H1 (cell line): ENCODE measurements at regions not wholly inside any gene's neighbourhood (a gene's known extent, or its start where the extent isn't known, plus 50 kb on each side); places are given as distances from the start of the nearest gene placed in this dataset.
A peak's percentile ranks its signal among the peaks of the same experiment; 100 is the strongest.

Experiments
- CTCF ChIA-PET: fragments of 300-600 bp; sonication (Branson Sonifier 250); formaldehyde crosslinking; loops from one replicate; lab custom pipeline; 2021; ENCODE audit not compliant: partially characterized antibody; lab: Charles Lee
- POLR2A ChIA-PET: fragments of 300-600 bp; sonication (Branson Sonifier 250); formaldehyde crosslinking; loops from one replicate; lab custom pipeline; 2021; ENCODE audit warnings: inconsistent platforms; ENCODE audit not compliant: partially characterized antibody; lab: Charles Lee
- DNase-seq, 2 experiments: peaks; one replicate each; pipeline versions ENCODE4 v3.0.0 to v3.0.0-alpha.2; 2010 to 2022; ENCODE audit warnings: low spot score in 2 of 2, low read depth in 1 of 2, mixed read lengths in 1 of 2
- FAIRE-seq: peaks from 2 replicates; lab custom pipeline; 2011; peaks lifted over from hg19 to GRCh38; lab: Jason Lieb, UNC
- H2AFZ ChIP-seq: 2 replicates; pipeline ENCODE4 v1.8.1; 2012; ENCODE audit warnings: low read length, inconsistent platforms
- H2AK5ac ChIP-seq: 2 replicates; pipeline ENCODE4 v1.6.1; 2013; ENCODE audit warnings: low read depth, low read length
- H2BK120ac ChIP-seq: replicated peaks from 2 replicates; pipeline ENCODE3; 2013; ENCODE audit warnings: low read depth, low read length, inconsistent platforms
- H2BK12ac ChIP-seq: 2 replicates; pipeline ENCODE4 v1.6.1; 2013; ENCODE audit warnings: low read depth, low read length
- H2BK15ac ChIP-seq: 2 replicates; pipeline ENCODE4 v1.6.1; 2013; ENCODE audit warnings: low read length
- H2BK20ac ChIP-seq: 2 replicates; pipeline ENCODE4 v1.6.1; 2013; ENCODE audit warnings: low read length
- H2BK5ac ChIP-seq: 2 replicates; pipeline ENCODE4 v1.6.1; 2013; ENCODE audit warnings: low read depth, low read length
- H3K14ac ChIP-seq: 2 replicates; pipeline ENCODE4 v1.6.1; 2013; ENCODE audit warnings: inconsistent platforms; ENCODE audit not compliant: insufficient read length
- H3K18ac ChIP-seq: 2 replicates; pipeline ENCODE4 v1.6.1; 2013; ENCODE audit warnings: low read length; ENCODE audit errors: extremely low read depth
- H3K23ac ChIP-seq: 2 replicates; pipeline ENCODE4 v1.6.1; 2013; ENCODE audit warnings: inconsistent platforms; ENCODE audit not compliant: insufficient read length
- H3K23me2 ChIP-seq: 2 replicates; pipeline ENCODE4 v1.6.1; 2013; ENCODE audit warnings: low read depth, low read length
- H3K27ac ChIP-seq: 2 replicates; pipeline ENCODE4 v1.6.1; 2011; ENCODE audit warnings: low read depth, low read length, inconsistent platforms
- H3K27me3 ChIP-seq, 4 experiments: replicated peaks in 1 of 4; 1 replicate in 1 of 4; 2 replicates in 3 of 4; pipeline versions ENCODE4 v1.6.1 to v1.8.1; 2011 to 2013; ENCODE audit warnings: low read length in 3 of 4, mild to moderate bottlenecking in 3 of 4, inconsistent platforms in 2 of 4, mixed read lengths in 2 of 4, moderate library complexity in 1 of 4; ENCODE audit not compliant: control insufficient read depth in 3 of 4, insufficient read depth in 3 of 4; ENCODE audit errors: extremely low read depth in 1 of 4
- H3K36me3 ChIP-seq, 4 experiments: 2 replicates each; pipeline versions ENCODE4 v1.6.1 to v1.8.1; 2011 to 2013; ENCODE audit warnings: mild to moderate bottlenecking in 4 of 4, low read length in 3 of 4, moderate library complexity in 2 of 4, control low read depth in 1 of 4, inconsistent platforms in 1 of 4; ENCODE audit not compliant: insufficient read depth in 4 of 4, control insufficient read depth in 2 of 4
- H3K4ac ChIP-seq: replicated peaks from 2 replicates; pipeline ENCODE3; 2013; ENCODE audit warnings: low read length, low read depth, mixed read lengths, inconsistent platforms; ENCODE audit not compliant: insufficient read length
- H3K4me1 ChIP-seq, 4 experiments: replicated peaks in 1 of 4; 1 replicate in 1 of 4; 2 replicates in 3 of 4; pipeline versions ENCODE4 v1.6.1 to v1.8.1; 2011 to 2013; ENCODE audit warnings: low read length in 3 of 4, inconsistent platforms in 2 of 4, mixed read lengths in 1 of 4; ENCODE audit not compliant: insufficient read depth in 4 of 4, control insufficient read depth in 3 of 4
- H3K4me2 ChIP-seq, 2 experiments: 2 replicates each; pipeline versions ENCODE4 v1.6.1 to v1.8.1; 2011 to 2013; ENCODE audit warnings: low read depth in 2 of 2, low read length in 2 of 2, control low read depth in 1 of 2, inconsistent platforms in 1 of 2, mild to moderate bottlenecking in 1 of 2; ENCODE audit not compliant: insufficient read depth in 1 of 2
- H3K4me3 ChIP-seq, 4 experiments: fragments of 200-600, 300-600 bp in 1 of 4; sonication (generic), shearing (Covaris generic), sonication (Bioruptor Twin) in 1 of 4; 2 replicates each; pipeline versions ENCODE4 v1.5.1 to v1.8.1; 2011 to 2016; ENCODE audit warnings: low read length in 4 of 4, low read depth in 3 of 4, control low read depth in 2 of 4, inconsistent platforms in 2 of 4, mild to moderate bottlenecking in 2 of 4, mixed read lengths in 1 of 4, moderate library complexity in 1 of 4; ENCODE audit not compliant: insufficient read depth in 2 of 4; ENCODE audit errors: extremely low read depth in 1 of 4
- H3K56ac ChIP-seq: replicated peaks from 2 replicates; pipeline ENCODE3; 2013; ENCODE audit warnings: low read depth, mild to moderate bottlenecking, mixed read lengths, low read length, inconsistent platforms; ENCODE audit not compliant: insufficient read length
- H3K79me1 ChIP-seq: 2 replicates; pipeline ENCODE4 v1.6.1; 2013; ENCODE audit warnings: low read depth, low read length, control low read depth
- H3K79me2 ChIP-seq, 2 experiments: 2 replicates each; pipeline versions ENCODE4 v1.6.1 to v1.8.1; 2012 to 2013; ENCODE audit warnings: low read length in 2 of 2, mild to moderate bottlenecking in 2 of 2, inconsistent platforms in 1 of 2; ENCODE audit not compliant: insufficient read depth in 2 of 2, control insufficient read depth in 1 of 2
- H3K9ac ChIP-seq, 4 experiments: replicated peaks in 1 of 4; 1 replicate in 1 of 4; 2 replicates in 3 of 4; pipeline versions ENCODE4 v1.6.1 to v1.8.1; 2011 to 2013; ENCODE audit warnings: low read depth in 3 of 4, low read length in 3 of 4, control low read depth in 2 of 4, mild to moderate bottlenecking in 2 of 4, moderate library complexity in 2 of 4, inconsistent platforms in 1 of 4; ENCODE audit errors: extremely low read depth in 1 of 4
- H3K9me3 ChIP-seq, 2 experiments: 2 replicates each; pipeline versions ENCODE4 v1.6.1 to v1.8.1; 2012 to 2013; ENCODE audit warnings: mild to moderate bottlenecking in 2 of 2, moderate library complexity in 2 of 2, control low read depth in 1 of 2, inconsistent platforms in 1 of 2, low read depth in 1 of 2, low read length in 1 of 2, mixed read lengths in 1 of 2; ENCODE audit not compliant: insufficient read depth in 2 of 2
- H4K20me1 ChIP-seq, 2 experiments: replicated peaks in 1 of 2; 2 replicates each; pipeline versions ENCODE3 to v1.8.1; 2011 to 2013; ENCODE audit warnings: inconsistent platforms in 2 of 2, low read length in 2 of 2, mild to moderate bottlenecking in 1 of 2; ENCODE audit not compliant: insufficient read depth in 2 of 2, control insufficient read depth in 1 of 2
- H4K5ac ChIP-seq: 2 replicates; pipeline ENCODE4 v1.6.1; 2013; ENCODE audit warnings: low read length, low read depth, mixed read lengths, inconsistent platforms; ENCODE audit not compliant: insufficient read length
- H4K8ac ChIP-seq: 2 replicates; pipeline ENCODE4 v1.8.0; 2013; ENCODE audit warnings: mild to moderate bottlenecking, moderate library complexity, low read length, inconsistent platforms; ENCODE audit not compliant: insufficient read depth; ENCODE audit errors: extremely low read depth
- H4K91ac ChIP-seq: replicated peaks from 2 replicates; pipeline ENCODE3; 2013; ENCODE audit warnings: low read length, mixed read lengths, inconsistent platforms; ENCODE audit not compliant: insufficient read length
- CTBP2 ChIP-seq: IDR thresholded peaks from 2 replicates; pipeline ENCODE4 v1.7.0; 2011; ENCODE audit warnings: borderline replicate concordance, mild to moderate bottlenecking, moderate library complexity, mixed read lengths, low read length; ENCODE audit not compliant: insufficient read depth, insufficient read length
- EP300 ChIP-seq, 2 experiments: IDR thresholded peaks; 1 replicate in 1 of 2; 2 replicates in 1 of 2; pipeline ENCODE4 v1.6.1; 2011 to 2012; ENCODE audit warnings: low read depth in 2 of 2, low read length in 2 of 2, mild to moderate bottlenecking in 2 of 2, borderline replicate concordance in 1 of 2, inconsistent platforms in 1 of 2, moderate library complexity in 1 of 2
- JUN ChIP-seq: IDR thresholded peaks from 2 replicates; pipeline ENCODE4 v1.6.1; 2011; ENCODE audit warnings: low read depth, mild to moderate bottlenecking, improper control_type of control experiment, low read length
- RAD21 ChIP-seq, 2 experiments: IDR thresholded peaks in 1 of 2; conservative IDR thresholded peaks in 1 of 2; 2 replicates each; pipeline ENCODE4 v1.6.1; 2011; ENCODE audit warnings: low read depth in 2 of 2, low read length in 2 of 2, improper control_type of control experiment in 1 of 2, inconsistent platforms in 1 of 2, mild to moderate bottlenecking in 1 of 2, moderate library complexity in 1 of 2
- RBBP5 ChIP-seq: IDR thresholded peaks from 2 replicates; pipeline ENCODE4 v1.7.1; 2012; ENCODE audit warnings: low read depth, mild to moderate bottlenecking, inconsistent platforms, low read length, moderate library complexity, borderline replicate concordance
- SP2 ChIP-seq: IDR thresholded peaks from 2 replicates; pipeline ENCODE4 v1.6.1; 2012; ENCODE audit warnings: mild to moderate bottlenecking, low read length, inconsistent platforms
- SP4 ChIP-seq: IDR thresholded peaks from 2 replicates; pipeline ENCODE4 v1.6.1; 2012; ENCODE audit warnings: low read length, inconsistent platforms
- SRF ChIP-seq: IDR thresholded peaks from 2 replicates; pipeline ENCODE4 v1.6.1; 2011; ENCODE audit warnings: mild to moderate bottlenecking, low read depth, low read length, moderate library complexity
- SUZ12 ChIP-seq: fragments of 200-600 bp; sonication (generic); IDR thresholded peaks from 2 replicates; pipeline ENCODE4 v1.6.1; 2012; ENCODE audit warnings: mild to moderate bottlenecking, inconsistent platforms, low read length, moderate library complexity, mixed read lengths
- TAF1 ChIP-seq: IDR thresholded peaks from 2 replicates; pipeline ENCODE4 v1.6.1; 2011; ENCODE audit warnings: mild to moderate bottlenecking, low read depth, low read length
- TBP ChIP-seq: IDR thresholded peaks from 2 replicates; pipeline ENCODE4 v1.6.1; 2011; ENCODE audit warnings: low read depth, low read length, improper control_type of control experiment
- TEAD4 ChIP-seq: IDR thresholded peaks from 2 replicates; pipeline ENCODE4 v1.6.1; 2012; ENCODE audit warnings: low read depth, low read length, inconsistent platforms, mixed read lengths
- WGBS, 2 experiments: shearing (Covaris generic) in 1 of 2; methylation state at CpG; one replicate each; pipeline versions ENCODE4 v1.1.6 to v1.1.7; 2013 to 2015; ENCODE audit warnings: low lambda C conversion rate in 2 of 2, mixed read lengths in 2 of 2, inconsistent platforms in 1 of 2, low coverage in 1 of 2, missing lambda C conversion rate in 1 of 2; ENCODE audit not compliant: insufficient replicate concordance in 2 of 2, insufficient coverage in 1 of 2, insufficient read length in 1 of 2; ENCODE audit errors: extremely low coverage in 1 of 2, missing lambda C conversion rate in 1 of 2; 5-methylcytosine and 5-hydroxymethylcytosine counted together

- H3K9ac ChIP-seq: no peak overlapping the region
- ChIA-PET CTCF (interaction anchor here (0.6 to 13.7 kb wide), 49 partner anchors 9 to 296 kb away, joined by 3 to 192 read pairs (median 4); no protein-coding TSS in a partner anchor), POLR2A (no interaction called here)
- no peaks in the 10 kb centered on the region for H3K36me3 ChIP-seq
- H2AFZ ChIP-seq: peak overlapping the region; percentile 85
- 34% methylated on average over 7 of the region's 8 CpGs; no CpG with 5 or more reads in 1 of the 2 experiments for WGBS, 2 experiments
- no peak overlapping the region for H4K5ac ChIP-seq
- no peaks in the 10 kb centered on the region for H3K23me2 ChIP-seq
- no peak overlapping the region for H2BK5ac ChIP-seq
- H2BK120ac ChIP-seq: no peak overlapping the region
- no peak overlapping the region for H3K4me3 ChIP-seq
- no peak overlapping the region for H2BK12ac ChIP-seq
- no peak overlapping the region for H4K91ac ChIP-seq
- no peaks in the 10 kb centered on the region for H3K27me3 ChIP-seq
- H3K14ac ChIP-seq: no peak overlapping the region
- no peak overlapping the region for H2BK20ac ChIP-seq
- H2AK5ac ChIP-seq: no peak overlapping the region
- H3K27ac ChIP-seq: peak overlapping the region; percentile 62
- H4K8ac ChIP-seq: no peak overlapping the region
- no peaks in the 10 kb centered on the region for H4K20me1 ChIP-seq
- DNase-seq (peak; percentile 51 to 71), FAIRE-seq (peak; percentile 99)
- no peak overlapping the region for H3K56ac ChIP-seq
- H3K79me2 ChIP-seq: no peaks in the 10 kb centered on the region
- peaks cover 6 to 21% (median 13%) of the 10 kb centered on the region in 4 experiments for H3K4me1 ChIP-seq
- H3K79me1 ChIP-seq: no peaks in the 10 kb centered on the region
- no peaks in the 10 kb centered on the region for H3K9me3 ChIP-seq
- no peak overlapping the region for H2BK15ac ChIP-seq
- no peak overlapping the region for H3K4ac ChIP-seq
- peak overlapping the region in 1 of 2 experiments; percentile 12; a peak in 1 of 4 replicates for H3K4me2 ChIP-seq
- H3K23ac ChIP-seq: no peak overlapping the region
- H3K18ac ChIP-seq: no peak overlapping the region
- TF ChIP-seq SRF: no peak
- TF ChIP-seq RAD21 (IDR thresholded peaks at IDR 0.05 in 1 of 2, conservative IDR thresholded peaks at IDR 0.05 in 1 of 2; ENCODE audit: low read depth in 2 of 2, low read length in 2 of 2): peak; percentile 95 to 97
- no peak for TF ChIP-seq SUZ12
- TF ChIP-seq SP2: no peak
- TF ChIP-seq TAF1: 0 out of 2 replicates have a peak, but pooled peaks have one; percentile 33
- TF ChIP-seq SP4: no peak
- no peak for TF ChIP-seq RBBP5
- TF ChIP-seq TBP: no peak
- peak; percentile 49; the same call in 1 of the 2 replicates for TF ChIP-seq TEAD4
- TF ChIP-seq JUN: no peak
- no peak for TF ChIP-seq CTBP2
- TF ChIP-seq EP300 (IDR thresholded peaks at IDR 0.05; ENCODE audit: borderline replicate concordance in 1 of 2, low read depth in 2 of 2, low read length in 2 of 2): no peak
Observed at GRCh38 chr5:168219515-168220410, 71.7 kb upstream of the WWC1 start.
